ENCODE measurements at regions not wholly inside any gene's neighbourhood (a gene's known extent, or its start where the extent isn't known, plus 50 kb on each side); places are given as distances from the start of the nearest gene placed in this dataset.

DNA sequence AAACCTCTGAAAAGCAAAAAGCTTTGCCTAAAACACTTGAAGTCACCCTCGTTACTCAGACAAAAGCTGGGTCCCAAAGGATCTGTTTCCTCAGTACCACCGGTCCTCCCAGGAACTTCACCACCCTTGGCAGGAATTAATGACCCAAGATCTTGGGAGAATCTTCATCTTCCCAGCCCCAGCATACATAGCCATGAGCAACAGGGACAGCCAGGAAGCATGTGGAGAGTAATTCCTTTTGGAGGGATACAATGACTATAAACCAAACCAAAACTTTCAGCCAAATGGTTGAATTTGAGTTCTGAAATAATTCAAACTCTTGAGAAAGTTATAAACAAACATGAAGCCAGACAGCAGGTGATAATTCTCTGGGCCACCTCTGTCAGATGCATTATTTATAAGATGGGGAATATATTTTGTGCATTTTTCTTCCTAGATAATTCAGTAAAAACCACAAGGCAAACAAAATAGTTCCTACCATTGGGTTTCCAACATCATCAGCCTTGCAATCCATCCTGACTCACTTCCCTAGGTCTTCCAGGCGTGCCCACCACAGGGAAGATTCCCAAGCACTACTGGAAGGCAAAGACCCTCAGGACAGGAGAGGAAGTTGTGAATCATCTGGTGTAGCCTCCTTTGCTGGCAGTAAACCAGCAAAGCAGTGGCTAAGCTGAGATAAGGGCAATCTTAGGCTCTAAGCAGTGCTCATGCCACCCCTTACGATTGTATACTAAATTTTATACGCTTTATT, 71.7 kb upstream of the DRD2 start:
- Histone ChIP-seq H3K9me3 (no peaks in the 10 kb centered on the region), H3K27ac (no peak overlapping the region), H3K27me3 (no peaks in the 10 kb centered on the region), H3K36me3 (no peaks in the 10 kb centered on the region), H3K4me3 (no peak overlapping the region), H3K4me1 (no peaks in the 10 kb centered on the region)
- TF ChIP-seq, protein P1, sequence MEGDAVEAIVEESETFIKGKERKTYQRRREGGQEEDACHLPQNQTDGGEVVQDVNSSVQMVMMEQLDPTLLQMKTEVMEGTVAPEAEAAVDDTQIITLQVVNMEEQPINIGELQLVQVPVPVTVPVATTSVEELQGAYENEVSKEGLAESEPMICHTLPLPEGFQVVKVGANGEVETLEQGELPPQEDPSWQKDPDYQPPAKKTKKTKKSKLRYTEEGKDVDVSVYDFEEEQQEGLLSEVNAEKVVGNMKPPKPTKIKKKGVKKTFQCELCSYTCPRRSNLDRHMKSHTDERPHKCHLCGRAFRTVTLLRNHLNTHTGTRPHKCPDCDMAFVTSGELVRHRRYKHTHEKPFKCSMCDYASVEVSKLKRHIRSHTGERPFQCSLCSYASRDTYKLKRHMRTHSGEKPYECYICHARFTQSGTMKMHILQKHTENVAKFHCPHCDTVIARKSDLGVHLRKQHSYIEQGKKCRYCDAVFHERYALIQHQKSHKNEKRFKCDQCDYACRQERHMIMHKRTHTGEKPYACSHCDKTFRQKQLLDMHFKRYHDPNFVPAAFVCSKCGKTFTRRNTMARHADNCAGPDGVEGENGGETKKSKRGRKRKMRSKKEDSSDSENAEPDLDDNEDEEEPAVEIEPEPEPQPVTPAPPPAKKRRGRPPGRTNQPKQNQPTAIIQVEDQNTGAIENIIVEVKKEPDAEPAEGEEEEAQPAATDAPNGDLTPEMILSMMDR (IDR thresholded peaks at IDR 0.05): no peak
- DNase-seq (ENCODE audit: low spot score in 2 of 2): no peak
- intact Hi-C loops (cut with DNase I): no loop called here

DNA sequence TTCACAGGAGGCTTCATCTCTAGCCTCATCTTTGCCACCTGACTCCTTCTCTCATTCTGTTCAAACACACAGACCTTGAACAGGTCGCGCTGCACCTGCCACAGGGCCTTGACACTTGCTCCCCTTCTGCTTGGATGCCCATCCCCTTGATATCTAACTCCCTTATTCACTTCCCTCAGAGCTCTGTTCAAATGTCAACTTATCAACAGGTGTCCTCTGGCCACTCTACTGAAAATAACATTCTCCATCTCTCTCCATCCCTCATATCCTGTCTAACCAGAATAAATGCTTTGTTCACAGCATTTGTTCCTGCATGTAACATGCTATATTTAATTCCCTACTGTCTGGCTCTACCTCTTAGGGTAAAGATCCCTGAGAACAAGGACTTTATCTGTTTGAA, 67.2 kb upstream of the DRD2 start:
- TF ChIP-seq, protein P1 (IDR thresholded peaks at IDR 0.05): no peak
- intact Hi-C loops (cut with DNase I): no loop called here
- H3K4me1 ChIP-seq: no peaks in the 10 kb centered on the region
- no peaks in the 10 kb centered on the region for H3K36me3 ChIP-seq
- H3K4me3 ChIP-seq: no peak overlapping the region
- DNase-seq (ENCODE audit: low spot score in 2 of 2): no peak
- H3K27ac ChIP-seq: no peak overlapping the region
- no peaks in the 10 kb centered on the region for H3K27me3 ChIP-seq
- H3K9me3 ChIP-seq: no peaks in the 10 kb centered on the region

DNA sequence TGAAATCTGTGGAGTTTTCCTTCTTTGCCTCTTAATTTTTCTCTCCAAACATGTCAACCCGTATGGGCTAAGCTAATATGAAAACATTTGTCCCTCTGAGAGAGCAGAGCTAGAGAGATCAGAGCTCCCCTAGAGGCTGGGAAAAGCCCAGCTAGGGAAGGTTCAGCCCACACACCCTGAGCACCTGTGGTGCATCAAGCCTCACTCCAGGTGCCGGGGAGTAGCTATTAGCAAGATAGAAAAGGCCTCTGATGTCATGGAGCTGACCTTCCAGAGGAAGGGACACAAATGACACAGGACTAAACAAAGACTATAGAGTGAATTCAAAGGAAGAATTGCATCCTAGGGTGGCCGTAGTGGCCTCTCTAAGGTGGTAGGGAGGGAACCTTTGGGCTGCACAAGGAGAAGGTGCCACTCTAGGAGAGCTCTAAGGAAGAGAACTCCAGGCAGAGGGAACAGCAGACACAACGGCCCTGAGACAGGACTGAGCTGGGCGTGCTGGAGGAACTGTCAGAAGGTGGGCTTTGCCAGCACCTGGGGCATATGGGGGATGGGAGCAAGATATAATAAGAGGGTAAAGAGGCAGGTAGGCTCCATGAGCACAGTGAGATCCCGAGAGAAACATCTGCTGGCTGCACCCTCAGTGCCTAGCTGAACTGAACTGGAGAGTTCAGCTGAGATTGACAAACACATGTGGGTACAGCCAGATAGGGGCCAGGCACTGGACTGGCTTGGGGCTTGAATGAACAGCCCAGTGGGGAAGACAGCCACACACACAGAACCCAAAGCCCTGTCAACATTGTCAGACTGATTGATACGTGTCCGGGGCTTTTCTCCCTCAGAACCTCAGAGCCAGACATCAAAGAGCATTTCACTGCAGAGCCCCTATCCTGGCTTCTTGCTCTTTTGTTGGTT, 65.5 kb upstream of the DRD2 start:
- no peak overlapping the region for H3K27ac ChIP-seq
- TF ChIP-seq, protein P1 (IDR thresholded peaks at IDR 0.05): no peak
- H3K4me1 ChIP-seq: no peaks in the 10 kb centered on the region
- no peaks in the 10 kb centered on the region for H3K27me3 ChIP-seq
- H3K4me3 ChIP-seq: no peak overlapping the region
- no peaks in the 10 kb centered on the region for H3K9me3 ChIP-seq
- intact Hi-C loops (cut with DNase I): no loop called here
- no peak for DNase-seq (ENCODE audit: low spot score in 2 of 2)
- no peaks in the 10 kb centered on the region for H3K36me3 ChIP-seq

DNA sequence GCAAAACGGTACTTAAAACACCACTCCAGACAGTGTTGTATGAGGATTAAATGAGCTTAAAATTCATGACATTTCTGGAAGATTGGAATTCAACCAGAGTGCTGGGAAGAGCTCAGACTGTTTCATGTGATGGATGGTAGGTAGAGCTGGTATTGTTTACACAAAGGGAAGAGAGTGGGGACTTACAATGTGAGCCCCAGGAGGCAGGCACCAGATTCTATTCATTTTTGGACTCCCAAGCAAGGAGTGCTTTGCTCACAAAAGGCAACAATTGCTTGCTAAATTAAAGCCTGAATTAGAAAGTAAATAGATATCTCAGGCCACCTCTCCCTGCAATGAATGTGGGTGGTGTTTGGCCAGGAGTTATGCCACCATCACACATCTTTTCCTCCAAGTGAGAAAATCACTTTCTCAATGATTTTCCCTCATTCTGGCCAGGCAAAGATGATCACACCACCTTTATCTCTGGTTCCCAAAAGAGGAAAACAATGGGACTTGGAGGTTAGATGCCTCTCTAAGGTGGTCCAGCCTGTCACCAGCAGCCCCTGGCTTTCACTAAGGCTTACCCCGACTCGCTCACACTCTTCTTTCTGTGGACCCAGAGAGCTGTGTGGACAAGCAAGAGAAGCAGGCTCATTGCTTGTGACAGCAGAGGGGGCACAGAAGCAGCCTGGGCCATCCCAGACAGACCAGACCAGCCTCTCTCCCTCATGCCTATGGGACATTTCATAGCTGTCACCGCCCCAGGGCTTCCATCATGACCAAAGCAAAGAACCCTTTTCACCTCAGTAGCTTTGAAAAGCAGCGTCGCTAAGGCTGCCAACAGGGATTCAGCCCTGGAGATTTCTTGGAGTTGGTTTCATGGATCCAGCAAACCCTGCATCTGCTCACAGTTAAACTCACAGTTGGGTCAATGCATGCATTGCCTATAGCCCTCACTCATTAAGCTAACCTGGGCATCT, 63.5 kb upstream of the DRD2 start:
- TF ChIP-seq, protein P1 (IDR thresholded peaks at IDR 0.05): no peak

DNA sequence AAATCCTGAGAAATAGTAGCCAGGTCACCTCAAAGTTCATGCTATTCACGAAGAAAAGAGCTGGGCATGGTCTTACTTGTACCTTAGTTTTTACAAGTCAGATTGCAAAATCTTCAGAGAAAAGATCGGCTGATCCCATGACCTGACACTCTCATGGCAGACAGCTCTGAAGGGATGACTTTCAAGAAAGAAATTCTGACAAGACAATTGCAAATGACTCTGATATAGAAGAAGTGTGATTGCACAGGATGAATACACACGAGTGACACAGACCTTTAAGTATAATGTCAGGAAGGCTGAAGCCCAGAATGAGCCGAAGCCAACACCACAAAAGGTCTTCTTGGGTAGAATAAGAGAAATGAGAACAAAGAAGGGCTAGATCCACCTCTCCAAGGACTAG, 59.4 kb upstream of the DRD2 start:
- intact Hi-C loops (cut with DNase I): loop anchor here (5.0 to 10.0 kb wide), 2 partner anchors 222 to 740 kb away; partner anchors contain the start of gene TTC12
- TF ChIP-seq, protein P1 (IDR thresholded peaks at IDR 0.05): no peak
- Histone ChIP-seq H3K4me1 (no peaks in the 10 kb centered on the region), H3K27ac (no peak overlapping the region), H3K36me3 (no peaks in the 10 kb centered on the region), H3K9me3 (no peaks in the 10 kb centered on the region), H3K4me3 (no peak overlapping the region), H3K27me3 (no peaks in the 10 kb centered on the region)
- DNase-seq (ENCODE audit: low spot score in 2 of 2): no peak

More for the DNA sequence above, 63.5 kb upstream of the DRD2 start:
- Histone ChIP-seq H3K9me3 (no peaks in the 10 kb centered on the region), H3K4me1 (no peaks in the 10 kb centered on the region), H3K36me3 (no peaks in the 10 kb centered on the region), H3K27me3 (no peaks in the 10 kb centered on the region), H3K27ac (no peak overlapping the region), H3K4me3 (no peak overlapping the region)
- no peak for DNase-seq (ENCODE audit: low spot score in 2 of 2)
- intact Hi-C loops (cut with DNase I): loop anchor here (10.0 kb wide), 1 partner anchor 744 kb away; no protein-coding TSS in a partner anchor
